Bone marrow (tissue), 2 donors: ENCODE measurements at regions not wholly inside any gene's neighbourhood (a gene's known extent, or its start where the extent isn't known, plus 50 kb on each side); places are given as distances from the start of the nearest gene placed in this dataset.
"Not testable (repeated sequence)": the region's sequence is repeated elsewhere in the genome, so short reads cannot be mapped to it uniquely, and the experiment has no call there.

Experiments used
- DNase-seq, 2 donors: peaks; one replicate each; lab custom pipeline; 2025; lab: John Stamatoyannopoulos, UW

GRCh38 chr5:154546719-154547118 is 68.7 kb upstream of the HAND1 start:
- DNase-seq, result no peak

- no peak for DNase-seq
Measured at GRCh38 chr5:154544646-154545045, 66.6 kb upstream of the HAND1 start.

GRCh38 chr5:154543380-154543779 is 65.4 kb upstream of the HAND1 start:
- DNase-seq, result no peak

- DNase-seq, result no peak
Measured at GRCh38 chr5:154542581-154542980, 64.6 kb upstream of the HAND1 start.

- DNase-seq, result no peak
Measured at GRCh38 chr5:154542000-154542399, 64.0 kb upstream of the HAND1 start.

- no peak for DNase-seq
Measured at GRCh38 chr5:154541553-154541952, 63.5 kb upstream of the HAND1 start.

GRCh38 chr5:154540600-154540999 is 62.6 kb upstream of the HAND1 start:
- DNase-seq, result no peak

- no peak for DNase-seq
Measured at GRCh38 chr5:154538492-154538891, 60.5 kb upstream of the HAND1 start.

GRCh38 chr5:154536439-154536838 is 58.4 kb upstream of the HAND1 start:
- not testable (repeated sequence) for DNase-seq

GRCh38 chr5:154535535-154535934 is 57.5 kb upstream of the HAND1 start:
- no peak for DNase-seq

- DNase-seq, result no peak
Measured at GRCh38 chr5:154534457-154535050, 56.5 kb upstream of the HAND1 start.

- no peak for DNase-seq
Measured at GRCh38 chr5:154529282-154529681, 51.3 kb upstream of the HAND1 start.

GRCh38 chr5:154528005-154528594 is 50.1 kb upstream of the HAND1 start:
- no peak for DNase-seq
